ENCODE measurements at regions not wholly inside any gene's neighbourhood (a gene's known extent, or its start where the extent isn't known, plus 50 kb on each side); places are given as distances from the start of the nearest gene placed in this dataset.

DNA sequence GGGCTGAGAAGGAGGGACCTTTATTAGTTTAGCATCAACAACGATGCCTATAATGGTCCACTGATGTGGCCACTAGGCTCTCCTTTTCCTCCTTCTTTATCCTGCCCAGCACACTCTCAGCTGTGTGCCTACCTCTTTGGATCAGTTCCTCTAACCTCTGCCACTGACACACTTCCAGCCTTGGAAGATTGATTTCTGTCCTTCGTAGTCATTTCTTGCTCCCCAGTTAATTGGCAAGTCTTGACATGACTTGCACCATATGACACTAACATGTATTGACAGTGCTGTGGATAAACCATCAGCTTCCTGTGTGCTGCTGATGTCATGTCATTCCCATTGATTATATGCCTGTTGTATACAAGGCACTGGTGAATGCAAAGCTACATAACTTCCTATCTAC lies 90.2 kb upstream of the PLEKHG7 start:
- DNase-seq (ENCODE audit: unreplicated experiment): no peak
- H3K4me3 Mint-ChIP-seq (ENCODE audit: unreplicated experiment): no peak overlapping the region
- no peaks in the 10 kb centered on the region for H3K27me3 Mint-ChIP-seq (ENCODE audit: insufficient read depth, unreplicated experiment)
- H3K9me3 Mint-ChIP-seq (ENCODE audit: unreplicated experiment): no peaks in the 10 kb centered on the region
- no peak for TF ChIP-seq CTCF (IDR thresholded peaks at IDR 0.05; ENCODE audit: unreplicated experiment)
- H3K27ac Mint-ChIP-seq (ENCODE audit: low read depth, unreplicated experiment): peak overlapping the region; percentile 47
- no peaks in the 10 kb centered on the region for H3K36me3 Mint-ChIP-seq (ENCODE audit: insufficient read depth, unreplicated experiment)
- peaks cover 16% of the 10 kb centered on the region for H3K4me1 Mint-ChIP-seq (ENCODE audit: insufficient read depth, unreplicated experiment)
- BruUV-seq (replicated peaks): no TSS peak
- intact Hi-C loops (cut with micrococcal nuclease): no loop called here
- CTCF ChIA-PET: interaction anchor here (0.6 to 6.0 kb wide), 6 partner anchors 9 to 511 kb away, joined by 3 to 62 read pairs (median 4); no protein-coding TSS in a partner anchor
- POLR2A ChIA-PET: interaction anchor here (0.6 to 0.8 kb wide), 2 partner anchors 20 to 1441 kb away, joined by 3 read pairs; no protein-coding TSS in a partner anchor

- DNase-seq (ENCODE audit: unreplicated experiment): peak; percentile 70
- BruUV-seq (replicated peaks): no TSS peak
- H3K27me3 Mint-ChIP-seq (ENCODE audit: insufficient read depth, unreplicated experiment): no peaks in the 10 kb centered on the region
- H3K4me1 Mint-ChIP-seq (ENCODE audit: insufficient read depth, unreplicated experiment): peaks cover 11% of the 10 kb centered on the region
- no peaks in the 10 kb centered on the region for H3K9me3 Mint-ChIP-seq (ENCODE audit: unreplicated experiment)
- ChIA-PET POLR2A (interaction anchor here (0.6 to 2.6 kb wide), 11 partner anchors 23 to 1226 kb away, joined by 3 to 12 read pairs (median 3); partner anchors contain the start of gene BTG1), CTCF (interaction anchor here (0.5 to 6.0 kb wide), 28 partner anchors 8 to 1253 kb away, joined by 3 to 62 read pairs (median 4); partner anchors contain the start of gene BTG1)
- no peak overlapping the region for H3K4me3 Mint-ChIP-seq (ENCODE audit: unreplicated experiment)
- TF ChIP-seq CTCF (IDR thresholded peaks at IDR 0.05; ENCODE audit: unreplicated experiment): peak; percentile 47
- H3K36me3 Mint-ChIP-seq (ENCODE audit: insufficient read depth, unreplicated experiment): no peaks in the 10 kb centered on the region
- no peak overlapping the region for H3K27ac Mint-ChIP-seq (ENCODE audit: low read depth, unreplicated experiment)
- intact Hi-C loops (cut with micrococcal nuclease): loop anchor here (1.0 kb wide), 3 partner anchors 34 to 1226 kb away; no protein-coding TSS in a partner anchor
These were observed 94.4 kb upstream of the PLEKHG7 start for GRCh38 chr12:92608151-92609091.

GRCh38 chr12:92606956-92607355 lies 95.8 kb upstream of the PLEKHG7 start:
- H3K36me3 Mint-ChIP-seq (ENCODE audit: insufficient read depth, unreplicated experiment): no peaks in the 10 kb centered on the region
- ChIA-PET POLR2A (interaction anchor here (0.8 kb wide), 1 partner anchor 1225 kb away, joined by 3 read pairs; no protein-coding TSS in a partner anchor), CTCF (interaction anchor here (0.9 to 1.6 kb wide), 5 partner anchors 10 to 1232 kb away, joined by 3 to 5 read pairs (median 3); no protein-coding TSS in a partner anchor)
- no peaks in the 10 kb centered on the region for H3K9me3 Mint-ChIP-seq (ENCODE audit: unreplicated experiment)
- no peak overlapping the region for H3K27ac Mint-ChIP-seq (ENCODE audit: low read depth, unreplicated experiment)
- H3K27me3 Mint-ChIP-seq (ENCODE audit: insufficient read depth, unreplicated experiment): no peaks in the 10 kb centered on the region
- H3K4me1 Mint-ChIP-seq (ENCODE audit: insufficient read depth, unreplicated experiment): peaks cover 21% of the 10 kb centered on the region
- no peak overlapping the region for H3K4me3 Mint-ChIP-seq (ENCODE audit: unreplicated experiment)
- TF ChIP-seq CTCF (IDR thresholded peaks at IDR 0.05; ENCODE audit: unreplicated experiment): no peak
- intact Hi-C loops (cut with micrococcal nuclease): no loop called here
- DNase-seq (ENCODE audit: unreplicated experiment): no peak
- no TSS peak for BruUV-seq (replicated peaks)

DNA sequence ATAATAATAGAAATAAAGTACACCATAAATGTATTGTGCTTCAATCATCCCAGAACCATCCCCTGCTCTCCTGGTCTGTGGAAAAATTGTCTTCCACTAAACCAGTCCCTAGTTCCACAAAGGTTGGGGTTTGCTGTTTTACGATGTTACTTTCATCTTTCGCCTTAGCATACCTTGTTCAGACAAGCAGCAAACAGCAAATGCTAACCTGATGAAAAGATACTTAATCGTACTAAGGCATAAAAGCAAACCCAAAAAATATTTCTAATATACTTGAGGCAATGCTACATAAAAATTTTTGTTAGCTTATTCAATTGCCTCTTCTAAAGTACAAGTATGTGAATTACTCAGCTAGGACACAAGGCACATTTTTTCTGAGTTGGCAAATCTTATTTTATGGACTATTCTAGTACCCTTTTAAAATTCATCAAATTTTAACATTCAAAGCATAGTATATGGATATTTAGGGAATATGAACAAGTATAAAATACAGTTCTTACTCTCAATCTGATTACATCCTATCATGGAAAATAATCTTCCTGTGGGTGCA lies 97.1 kb upstream of the PLEKHG7 start:
- no peak overlapping the region for H3K4me3 Mint-ChIP-seq (ENCODE audit: unreplicated experiment)
- H3K27me3 Mint-ChIP-seq (ENCODE audit: insufficient read depth, unreplicated experiment): no peaks in the 10 kb centered on the region
- POLR2A ChIA-PET: interaction anchor here (0.6 to 1.3 kb wide), 5 partner anchors 13 to 786 kb away, joined by 3 read pairs; no protein-coding TSS in a partner anchor
- H3K36me3 Mint-ChIP-seq (ENCODE audit: insufficient read depth, unreplicated experiment): no peaks in the 10 kb centered on the region
- BruUV-seq (replicated peaks): no TSS peak
- peaks cover 5% of the 10 kb centered on the region for H3K9me3 Mint-ChIP-seq (ENCODE audit: unreplicated experiment)
- peaks cover 24% of the 10 kb centered on the region for H3K4me1 Mint-ChIP-seq (ENCODE audit: insufficient read depth, unreplicated experiment)
- H3K27ac Mint-ChIP-seq (ENCODE audit: low read depth, unreplicated experiment): no peak overlapping the region
- intact Hi-C loops (cut with micrococcal nuclease): no loop called here
- TF ChIP-seq CTCF (IDR thresholded peaks at IDR 0.05; ENCODE audit: unreplicated experiment): no peak
- DNase-seq (ENCODE audit: unreplicated experiment): no peak
- CTCF ChIA-PET: interaction anchor here (0.6 to 1.3 kb wide), 4 partner anchors 30 to 791 kb away, joined by 3 to 6 read pairs (median 3); no protein-coding TSS in a partner anchor

All from MCF 10A (cell line).